Limb (tissue), 2 donors: ENCODE measurements at regions not wholly inside any gene's neighbourhood (a gene's known extent, or its start where the extent isn't known, plus 50 kb on each side); places are given as distances from the start of the nearest gene placed in this dataset.
A peak's percentile ranks its signal among the peaks of the same experiment; 100 is the strongest.
"Not testable (repeated sequence)": the region's sequence is repeated elsewhere in the genome, so short reads cannot be mapped to it uniquely, and the experiment has no call there.

Source experiments
- DNase-seq, 2 donors: peaks; one replicate each; pipeline ENCODE4 v3.0.0-alpha.2; 2016; ENCODE audit errors: extremely low spot score in 2 of 2

- no peak for DNase-seq
These were observed 184.5 kb upstream of the PDE10A start for GRCh38 chr6:165847407-165848085.

GRCh38 chr6:165846123-165846966 is 183.3 kb upstream of the PDE10A start:
- no peak for DNase-seq

GRCh38 chr6:165845493-165845892 is 182.5 kb upstream of the PDE10A start:
- DNase-seq, result peak in 1 of 2 donors; percentile 58

- DNase-seq, result no peak
These were observed 181.8 kb upstream of the PDE10A start for GRCh38 chr6:165844801-165845364.

GRCh38 chr6:165844232-165844631 is 181.2 kb upstream of the PDE10A start:
- DNase-seq, result no peak

DNA sequence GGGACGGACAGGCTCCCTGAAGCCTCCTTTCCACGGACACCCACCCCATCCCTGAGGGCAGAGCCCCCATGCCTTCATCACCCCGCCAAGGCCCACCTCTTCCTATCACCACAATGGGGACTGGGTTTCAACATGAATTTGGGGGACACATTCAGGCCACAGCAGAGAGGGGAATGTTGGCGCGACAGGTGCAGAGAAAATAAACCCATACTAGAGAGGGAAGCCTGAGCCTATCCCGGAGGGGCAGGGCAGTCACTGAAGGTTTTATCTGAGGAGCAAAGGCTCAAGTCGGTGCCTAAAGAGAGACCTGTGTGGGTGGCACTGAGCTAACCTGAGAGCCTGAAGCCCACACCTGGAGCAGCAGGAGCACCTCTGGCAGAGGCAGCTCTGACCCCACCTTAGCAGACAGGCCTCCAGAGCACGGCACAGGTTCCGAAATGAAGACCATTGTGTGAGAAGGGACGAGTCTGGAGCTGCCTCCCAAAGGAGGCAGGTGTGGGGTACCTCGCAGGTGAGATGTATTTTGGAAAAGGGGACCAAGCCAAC is 180.6 kb upstream of the PDE10A start:
- DNase-seq, result no peak

- no peak for DNase-seq
These were observed 180.1 kb upstream of the PDE10A start for GRCh38 chr6:165843121-165843520.

DNA sequence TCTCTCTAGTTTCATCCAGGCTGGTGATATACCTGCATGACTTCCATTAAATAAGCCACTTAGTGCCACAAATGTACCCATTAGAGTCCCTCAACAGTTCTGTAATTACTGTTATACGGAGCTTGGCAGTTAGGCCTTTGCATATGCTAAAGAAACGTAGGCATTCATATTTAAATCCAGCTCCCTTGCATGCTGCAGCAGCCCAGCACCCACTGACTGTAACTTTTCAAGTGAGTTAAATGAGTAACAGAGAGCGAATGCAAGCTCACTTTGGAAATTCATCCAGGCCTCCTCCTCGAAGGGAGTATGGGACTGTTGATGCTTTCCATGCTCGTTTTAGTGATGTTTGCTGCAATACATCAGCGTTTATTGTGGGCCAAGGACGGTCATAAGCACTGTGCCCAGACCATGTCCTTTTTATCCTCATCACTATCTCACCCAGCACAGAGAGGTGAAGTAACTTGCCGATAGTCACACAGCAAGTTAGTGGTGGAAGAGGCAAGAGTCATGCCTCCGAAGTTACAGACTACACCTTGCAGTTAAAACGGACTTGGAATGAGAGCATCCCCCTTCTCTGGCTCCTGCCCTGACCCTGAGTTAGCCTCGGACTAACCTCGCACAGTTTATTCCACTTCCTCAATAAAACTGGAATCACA is 179.4 kb upstream of the PDE10A start:
- no peak for DNase-seq

- DNase-seq, result no peak
These were observed 178.1 kb upstream of the PDE10A start for GRCh38 chr6:165841153-165841558.

GRCh38 chr6:165837948-165838745 is 175.1 kb upstream of the PDE10A start:
- DNase-seq, result no peak

GRCh38 chr6:165836648-165837047 is 173.6 kb upstream of the PDE10A start:
- DNase-seq, result not testable (repeated sequence)

GRCh38 chr6:165835410-165835851 is 172.4 kb upstream of the PDE10A start:
- no peak for DNase-seq

GRCh38 chr6:165834613-165835259 is 171.7 kb upstream of the PDE10A start:
- peak in 1 of 2 donors; percentile 72 for DNase-seq

DNA sequence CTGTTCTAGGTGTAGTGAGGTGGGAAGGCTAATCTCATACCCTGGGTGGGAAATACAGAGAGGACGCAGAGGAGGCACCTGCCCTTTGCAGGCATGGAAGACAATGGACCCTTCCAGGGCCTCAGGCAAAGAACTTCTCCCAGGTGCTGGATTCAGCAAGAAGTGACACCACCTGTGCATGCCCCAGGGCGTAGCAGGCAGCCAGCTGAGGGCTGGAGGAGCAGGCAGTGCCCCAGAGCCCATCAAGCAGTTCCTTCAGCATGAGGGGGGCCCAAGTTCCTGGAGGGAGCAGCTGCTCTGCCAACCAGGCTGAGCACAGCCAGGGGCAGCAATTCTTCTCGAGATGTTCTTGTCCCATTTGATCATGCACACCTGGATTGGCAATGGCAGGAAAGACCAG is 170.3 kb upstream of the PDE10A start:
- no peak for DNase-seq

DNA sequence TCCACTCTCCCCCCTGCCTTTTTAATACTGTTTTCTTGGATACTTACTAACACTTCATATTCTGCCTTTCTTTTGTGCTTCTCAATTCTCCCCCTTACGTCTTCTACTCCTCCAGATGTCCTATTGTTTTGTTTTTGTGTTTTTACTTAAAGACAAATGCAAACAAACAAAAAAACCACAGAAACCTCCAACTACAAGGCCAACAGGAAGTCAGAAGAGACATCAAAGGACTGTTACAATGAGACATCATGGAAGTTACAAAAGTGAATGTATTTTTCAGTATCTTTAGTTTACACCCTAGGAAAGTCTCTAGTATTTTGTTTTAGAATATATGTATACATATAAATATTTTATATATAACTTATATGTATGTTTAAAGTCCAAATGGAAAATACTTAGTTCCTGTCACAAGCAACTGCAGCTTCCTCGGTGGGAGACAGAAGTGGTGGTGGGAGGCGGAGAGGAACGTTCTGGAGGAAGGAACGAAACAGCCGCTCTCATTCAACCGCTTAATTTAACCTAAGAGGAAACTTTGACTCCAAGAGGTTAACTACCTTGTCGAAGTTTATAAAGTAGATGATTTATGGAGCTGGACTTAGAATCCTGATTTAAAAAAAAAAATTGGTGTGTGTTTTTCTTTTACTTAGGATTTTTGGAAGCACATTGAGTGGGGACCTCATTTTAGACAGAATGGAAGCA is 168.9 kb upstream of the PDE10A start:
- no peak for DNase-seq

GRCh38 chr6:165830761-165831160 is 167.7 kb upstream of the PDE10A start:
- DNase-seq, result no peak

- DNase-seq, result no peak
These were observed 166.3 kb upstream of the PDE10A start for GRCh38 chr6:165829376-165829775.

- DNase-seq, result no peak
These were observed 164.1 kb upstream of the PDE10A start for GRCh38 chr6:165827190-165827518.

DNA sequence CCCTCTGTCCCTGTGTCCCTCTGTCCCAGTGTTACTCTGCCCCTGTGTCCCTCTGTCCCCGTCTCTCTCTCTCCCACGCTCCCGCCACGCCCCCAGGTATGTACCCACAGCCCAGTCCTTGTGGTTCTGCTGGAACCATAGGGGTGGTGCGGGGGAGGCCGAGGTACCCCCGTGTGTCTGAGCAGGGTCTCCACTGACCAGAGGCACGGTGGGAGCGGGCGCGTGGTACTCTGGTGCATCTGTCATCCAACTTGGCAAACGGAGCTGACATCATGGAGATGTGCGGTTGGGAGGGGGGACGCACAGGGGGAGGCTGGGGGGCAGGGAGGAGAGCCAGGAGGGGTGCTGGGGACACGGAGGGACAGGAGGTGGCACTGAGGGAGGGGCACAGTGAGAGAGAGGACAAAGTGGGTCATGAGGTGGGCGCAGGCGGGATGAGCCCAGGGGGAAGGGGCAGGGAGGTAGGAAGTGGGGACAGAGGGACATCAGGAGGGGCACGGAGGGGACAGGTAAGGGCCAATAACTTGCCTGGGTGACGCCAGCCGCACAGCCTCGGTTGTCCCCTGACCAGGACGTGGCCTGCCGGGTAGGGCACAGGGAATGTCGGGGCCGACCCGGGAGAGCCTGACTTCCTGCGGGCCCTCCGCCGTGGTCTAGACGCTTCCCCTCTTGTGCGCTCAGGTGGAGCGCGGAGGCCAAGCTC is 163.6 kb upstream of the PDE10A start:
- DNase-seq, result no peak
